GM23248 (cell line): ENCODE measurements at regions not wholly inside any gene's neighbourhood (a gene's known extent, or its start where the extent isn't known, plus 50 kb on each side); places are given as distances from the start of the nearest gene placed in this dataset.

Experiments
- DNase-seq: peaks from one replicate; pipeline ENCODE4 v3.0.0-alpha.2; 2015
- H2AFZ ChIP-seq: fragments of 200-600 bp; sonication (generic); 2 replicates; pipeline ENCODE4 v1.6.1; 2016; ENCODE audit warnings: antibody characterized with exemption
- H3F3A ChIP-seq: fragments of 200-600 bp; sonication (generic); 2 replicates; pipeline ENCODE4 v1.6.1; 2016; ENCODE audit warnings: mild to moderate bottlenecking, antibody characterized with exemption, mixed run types; ENCODE audit not compliant: insufficient read depth
- H3K27ac ChIP-seq: fragments of 200-600 bp; sonication (generic); 2 replicates; pipeline ENCODE4 v1.5.1; 2016; ENCODE audit warnings: mild to moderate bottlenecking
- H3K27me3 ChIP-seq: fragments of 200-600 bp; sonication (generic); replicated peaks from 2 replicates; pipeline ENCODE4 v1.6.1; 2016; ENCODE audit warnings: mild to moderate bottlenecking; ENCODE audit not compliant: insufficient read depth
- H3K36me3 ChIP-seq: fragments of 200-600 bp; sonication (generic); 2 replicates; pipeline ENCODE4 v1.6.1; 2016; ENCODE audit warnings: low read depth, mild to moderate bottlenecking
- H3K4me1 ChIP-seq: fragments of 200-600 bp; sonication (generic); 2 replicates; pipeline ENCODE4 v1.6.1; 2016; ENCODE audit warnings: mild to moderate bottlenecking; ENCODE audit not compliant: insufficient read depth
- H3K4me2 ChIP-seq: fragments of 200-600 bp; sonication (generic); one replicate; pipeline ENCODE4 v1.6.1; 2016; ENCODE audit warnings: mild to moderate bottlenecking; ENCODE audit not compliant: unreplicated experiment
- H3K4me3 ChIP-seq: fragments of 200-600 bp; sonication (generic); 2 replicates; pipeline ENCODE4 v1.5.1; 2016; ENCODE audit warnings: mild to moderate bottlenecking
- H3K79me2 ChIP-seq: fragments of 200-600 bp; sonication (generic); 2 replicates; pipeline ENCODE4 v1.6.1; 2016; ENCODE audit warnings: mild to moderate bottlenecking; ENCODE audit not compliant: insufficient read depth
- H3K9ac ChIP-seq: fragments of 200-600 bp; sonication (generic); 2 replicates; pipeline ENCODE4 v1.6.1; 2016; ENCODE audit warnings: mild to moderate bottlenecking
- H3K9me2 ChIP-seq: fragments of 200-600 bp; sonication (generic); 2 replicates; pipeline ENCODE4 v1.6.1; 2016; ENCODE audit warnings: mixed run types, mild to moderate bottlenecking, moderate library complexity; ENCODE audit not compliant: insufficient read depth
- H3K9me3 ChIP-seq: fragments of 200-600 bp; sonication (generic); one replicate; pipeline ENCODE4 v1.6.1; 2017; ENCODE audit warnings: low read depth
- H4K20me1 ChIP-seq: fragments of 200-600 bp; sonication (generic); 2 replicates; pipeline ENCODE4 v1.6.0; 2016; ENCODE audit not compliant: insufficient read depth
- EZH2 ChIP-seq: fragments of 200-600 bp; sonication (generic); IDR thresholded peaks from 2 replicates; pipeline ENCODE4 v1.6.1; 2018; ENCODE audit warnings: antibody characterized with exemption, mild to moderate bottlenecking; ENCODE audit not compliant: insufficient read depth, poor library complexity, severe bottlenecking
- EZH2phosphoT487 ChIP-seq: fragments of 200-600 bp; sonication (generic); IDR thresholded peaks from 2 replicates; pipeline ENCODE4 v1.6.1; 2018; ENCODE audit warnings: antibody characterized with exemption, moderate library complexity, mild to moderate bottlenecking, low read depth; ENCODE audit not compliant: insufficient read depth
- WGBS, 2 experiments: methylation state at CpG; one replicate each; pipeline ENCODE4 v1.1.6; 2015 to 2017; ENCODE audit warnings: low lambda C conversion rate in 2 of 2, low coverage in 1 of 2; ENCODE audit errors: missing lambda C conversion rate in 2 of 2; 5-methylcytosine and 5-hydroxymethylcytosine counted together
- in situ Hi-C: fragments of 300-500 bp; cut with MboI; formaldehyde crosslinking; loops from 2 replicates; pipeline ENCODE4 v1.15.0; 2020

DNA sequence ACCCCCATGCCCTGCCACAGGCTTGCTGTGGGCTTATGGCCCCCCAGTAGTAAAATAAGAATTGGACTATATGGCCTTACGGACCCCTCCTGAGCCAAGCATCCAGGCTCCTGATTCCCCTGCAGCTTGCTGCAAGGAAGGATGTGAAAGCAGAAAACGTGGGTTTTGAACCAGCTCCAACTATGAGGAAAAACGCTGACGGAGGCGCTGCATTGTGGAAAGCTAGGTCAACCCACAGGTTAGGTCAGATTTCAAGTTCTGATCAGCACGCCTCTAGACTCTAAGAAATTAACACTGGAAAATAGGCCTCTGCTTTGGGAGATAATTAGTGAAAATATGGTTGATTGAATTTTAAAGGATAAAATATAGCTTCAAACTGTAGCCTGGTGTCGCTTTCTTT is 195.4 kb upstream of the HES1 start:
- Histone ChIP-seq H3K27me3 (peaks cover 36% of the 10 kb centered on the region), H4K20me1 (no peaks in the 10 kb centered on the region), H3K27ac (no peak overlapping the region), H3K9me3 (no peaks in the 10 kb centered on the region), H3K4me3 (no peak overlapping the region), H2AFZ (no peak overlapping the region), H3F3A (no peaks in the 10 kb centered on the region), H3K36me3 (no peaks in the 10 kb centered on the region), H3K79me2 (no peaks in the 10 kb centered on the region), H3K4me1 (no peaks in the 10 kb centered on the region), H3K9me2 (no peaks in the 10 kb centered on the region), H3K4me2 (no peak overlapping the region), H3K9ac (no peak overlapping the region)
- DNase-seq: no peak
- WGBS, 2 experiments: 69 to 71% methylated on average over 7 of the region's 7 CpGs
- in situ Hi-C loops: no loop called here
- TF ChIP-seq EZH2phosphoT487 (no peak), EZH2 (no peak)

GRCh38 chr3:193941486-193941885 is 194.5 kb upstream of the HES1 start:
- TF ChIP-seq EZH2: no peak
- TF ChIP-seq EZH2phosphoT487: no peak
- no peaks in the 10 kb centered on the region for H3K36me3 ChIP-seq
- no peaks in the 10 kb centered on the region for H3K79me2 ChIP-seq
- no peak overlapping the region for H3K27ac ChIP-seq
- no peak overlapping the region for H3K9ac ChIP-seq
- peaks cover 28% of the 10 kb centered on the region for H3K27me3 ChIP-seq
- H3K4me1 ChIP-seq: no peaks in the 10 kb centered on the region
- H3F3A ChIP-seq: no peaks in the 10 kb centered on the region
- no peak overlapping the region for H2AFZ ChIP-seq
- no peak for DNase-seq
- 69 to 70% methylated on average over 10 of the region's 10 CpGs for WGBS, 2 experiments
- no peaks in the 10 kb centered on the region for H3K9me2 ChIP-seq
- in situ Hi-C loops: no loop called here
- H3K4me3 ChIP-seq: no peak overlapping the region
- no peak overlapping the region for H3K4me2 ChIP-seq
- H4K20me1 ChIP-seq: no peaks in the 10 kb centered on the region
- H3K9me3 ChIP-seq: no peaks in the 10 kb centered on the region

DNA sequence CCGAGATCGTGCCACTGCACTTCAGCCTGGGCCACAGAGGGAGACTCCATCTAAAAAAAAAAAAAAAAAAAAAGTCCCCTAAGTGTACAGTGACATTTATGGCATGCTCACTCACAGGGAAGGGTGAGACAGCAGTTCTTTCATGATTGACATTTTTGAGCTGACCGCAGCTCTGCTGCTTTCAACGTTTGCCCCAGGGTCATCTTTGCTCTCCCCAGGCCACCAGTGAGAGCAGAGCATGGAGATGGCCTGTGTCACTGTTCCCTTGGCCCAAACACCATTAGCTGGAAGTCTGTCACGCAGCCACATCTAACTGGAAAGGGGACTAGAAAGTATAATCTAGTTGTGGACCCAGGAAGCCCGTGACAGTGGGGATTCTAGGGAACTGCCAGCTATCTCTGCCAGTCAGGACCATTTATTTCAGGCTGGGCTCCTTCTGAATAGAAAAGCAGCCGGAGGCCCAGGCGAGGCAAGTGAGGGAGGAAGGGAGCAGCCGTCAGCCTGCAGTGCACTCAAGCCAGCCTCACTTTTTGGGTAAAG is 193.4 kb upstream of the HES1 start:
- Histone ChIP-seq H3K4me1 (no peaks in the 10 kb centered on the region), H3K9me2 (no peaks in the 10 kb centered on the region), H3K4me3 (no peak overlapping the region), H3K36me3 (no peaks in the 10 kb centered on the region), H3K27ac (no peak overlapping the region), H3K9me3 (no peaks in the 10 kb centered on the region), H4K20me1 (no peaks in the 10 kb centered on the region), H3K4me2 (no peak overlapping the region), H2AFZ (no peak overlapping the region), H3K79me2 (no peaks in the 10 kb centered on the region), H3F3A (no peaks in the 10 kb centered on the region), H3K27me3 (peaks cover 24% of the 10 kb centered on the region), H3K9ac (no peak overlapping the region)
- WGBS, 2 experiments: 63 to 73% methylated on average over 9 of the region's 9 CpGs
- TF ChIP-seq EZH2phosphoT487 (no peak), EZH2 (no peak)
- in situ Hi-C loops: no loop called here
- DNase-seq: no peak

DNA sequence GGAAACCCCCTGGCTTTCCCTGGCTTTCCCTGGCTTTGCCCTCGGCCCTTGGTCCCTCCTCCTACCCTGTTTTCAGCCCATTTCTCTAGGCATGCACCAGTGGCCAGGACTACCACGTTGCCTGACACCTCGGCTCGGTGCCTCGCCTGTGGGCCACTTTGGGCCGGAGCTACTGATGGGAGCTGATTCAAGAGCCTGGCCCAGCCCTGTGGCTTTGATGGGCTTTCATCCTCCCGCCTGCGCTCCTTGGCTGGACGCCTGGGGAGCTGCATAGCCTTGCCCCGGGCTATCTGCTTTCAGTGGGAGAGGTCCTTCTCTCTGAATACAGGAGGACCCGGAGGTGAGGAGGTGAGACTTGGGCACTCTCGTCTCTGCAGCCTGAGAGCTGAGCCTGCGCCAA is 192.7 kb upstream of the HES1 start:
- H3K27ac ChIP-seq: no peak overlapping the region
- DNase-seq: no peak
- H4K20me1 ChIP-seq: no peaks in the 10 kb centered on the region
- peaks cover 22% of the 10 kb centered on the region for H3K27me3 ChIP-seq
- H3K9me2 ChIP-seq: no peaks in the 10 kb centered on the region
- H3K4me2 ChIP-seq: no peak overlapping the region
- TF ChIP-seq EZH2phosphoT487 (no peak), EZH2 (no peak)
- no peaks in the 10 kb centered on the region for H3F3A ChIP-seq
- H3K9ac ChIP-seq: no peak overlapping the region
- WGBS, 2 experiments: 69 to 71% methylated on average over 13 of the region's 13 CpGs
- H3K9me3 ChIP-seq: no peaks in the 10 kb centered on the region
- H3K4me3 ChIP-seq: no peak overlapping the region
- H2AFZ ChIP-seq: no peak overlapping the region
- in situ Hi-C loops: no loop called here
- H3K4me1 ChIP-seq: no peaks in the 10 kb centered on the region
- no peaks in the 10 kb centered on the region for H3K36me3 ChIP-seq
- H3K79me2 ChIP-seq: no peaks in the 10 kb centered on the region

- H3K27ac ChIP-seq: no peak overlapping the region
Measured at GRCh38 chr3:193943851-193944517, 192.0 kb upstream of the HES1 start.

More at GRCh38 chr3:193943851-193944517, 192.0 kb upstream of the HES1 start:
- no peak overlapping the region for H3K4me2 ChIP-seq
- H3K36me3 ChIP-seq: no peaks in the 10 kb centered on the region
- no peaks in the 10 kb centered on the region for H4K20me1 ChIP-seq
- 73 to 77% methylated on average over 18 of the region's 18 CpGs for WGBS, 2 experiments
- peaks cover 17% of the 10 kb centered on the region for H3K27me3 ChIP-seq
- no peaks in the 10 kb centered on the region for H3K9me3 ChIP-seq
- DNase-seq: no peak
- in situ Hi-C loops: no loop called here
- no peaks in the 10 kb centered on the region for H3K79me2 ChIP-seq
- no peaks in the 10 kb centered on the region for H3F3A ChIP-seq
- H3K4me3 ChIP-seq: no peak overlapping the region
- no peaks in the 10 kb centered on the region for H3K4me1 ChIP-seq
- TF ChIP-seq EZH2phosphoT487 (no peak), EZH2 (no peak)
- H3K9ac ChIP-seq: no peak overlapping the region
- no peaks in the 10 kb centered on the region for H3K9me2 ChIP-seq
- no peak overlapping the region for H2AFZ ChIP-seq
